HEK293 (cell line): ENCODE measurements at regions not wholly inside any gene's neighbourhood (a gene's known extent, or its start where the extent isn't known, plus 50 kb on each side); places are given as distances from the start of the nearest gene placed in this dataset.

Source experiments
- CTCF ChIA-PET: fragments of 350-600 bp; formaldehyde crosslinking; extraction: SDS; loops from one replicate; lab custom pipeline; 2021; ENCODE audit warnings: antibody characterized with exemption; lab: Yijun Ruan, JAX
- POLR2A ChIA-PET: fragments of 300-600 bp; formaldehyde crosslinking; extraction: SDS; loops from one replicate; lab custom pipeline; 2020; ENCODE audit warnings: antibody characterized with exemption, inconsistent platforms; lab: Yijun Ruan, JAX
- H3K27ac ChIP-seq: fragments of 200-500 bp; sonication (Bioruptor generic); 2 replicates; pipeline ENCODE4 v1.5.1; 2014; ENCODE audit warnings: low read depth, low read length, control low read depth, inconsistent platforms; ENCODE audit errors: extremely low read depth
- H3K36me3 ChIP-seq, 2 experiments: fragments of 200-500 bp in 1 of 2; sonication (Bioruptor generic) in 1 of 2; 1 replicate in 1 of 2; 2 replicates in 1 of 2; pipeline ENCODE4 v1.5.1; 2014 to 2017; ENCODE audit warnings: inconsistent platforms in 2 of 2, low read length in 2 of 2; ENCODE audit not compliant: control insufficient read depth in 2 of 2, insufficient read depth in 1 of 2
- H3K4me1 ChIP-seq: fragments of 200-500 bp; sonication (Bioruptor generic); 2 replicates; pipeline ENCODE4 v1.5.1; 2014; ENCODE audit warnings: mild to moderate bottlenecking, low read length, inconsistent platforms; ENCODE audit not compliant: control insufficient read depth, insufficient read depth
- H3K4me3 ChIP-seq: 2 replicates; pipeline ENCODE4 v1.5.1; 2011; ENCODE audit warnings: low read depth, mild to moderate bottlenecking, control low read depth, low read length, moderate library complexity
- H3K9me3 ChIP-seq: fragments of 200-500 bp; sonication (Bioruptor generic); 2 replicates; pipeline ENCODE4 v1.5.1; 2014; ENCODE audit warnings: low read depth, low read length, inconsistent platforms; ENCODE audit not compliant: control insufficient read depth, insufficient read depth
- KLF7 ChIP-seq: fragments of 450-650 bp; formaldehyde crosslinking; IDR thresholded peaks from 2 replicates; pipeline ENCODE4 v1.5.1; 2016; ENCODE audit warnings: missing biosample characterization, missing genetic modification characterization, borderline replicate concordance
- OSR2 ChIP-seq: fragments of 450-650 bp; formaldehyde crosslinking; IDR thresholded peaks from 2 replicates; pipeline ENCODE4 v1.5.1; 2016; ENCODE audit warnings: missing biosample characterization, missing genetic modification characterization
- ZBTB21 ChIP-seq: fragments of 450-650 bp; formaldehyde crosslinking; IDR thresholded peaks from 2 replicates; pipeline ENCODE4 v1.5.1; 2017; ENCODE audit warnings: missing biosample characterization, missing genetic modification characterization
- ZFP41 ChIP-seq: fragments of 450-650 bp; formaldehyde crosslinking; IDR thresholded peaks from 2 replicates; pipeline ENCODE4 v1.5.1; 2016; ENCODE audit warnings: missing biosample characterization, missing genetic modification characterization, borderline replicate concordance
- ZNF114 ChIP-seq: fragments of 450-650 bp; formaldehyde crosslinking; IDR thresholded peaks from 2 replicates; pipeline ENCODE4 v1.5.0; 2017; ENCODE audit warnings: missing biosample characterization, missing genetic modification characterization
- ZNF140 ChIP-seq: fragments of 450-650 bp; formaldehyde crosslinking; IDR thresholded peaks from 2 replicates; pipeline ENCODE4 v1.5.1; 2016; ENCODE audit warnings: missing biosample characterization, missing genetic modification characterization
- ZNF169 ChIP-seq: fragments of 450-650 bp; formaldehyde crosslinking; IDR thresholded peaks from 2 replicates; pipeline ENCODE4 v1.5.1; 2016; ENCODE audit warnings: missing biosample characterization, missing genetic modification characterization
- ZNF19 ChIP-seq: fragments of 450-650 bp; formaldehyde crosslinking; IDR thresholded peaks from 2 replicates; pipeline ENCODE4; 2016; ENCODE audit warnings: missing biosample characterization, missing genetic modification characterization, low read depth
- ZNF211 ChIP-seq: fragments of 450-650 bp; formaldehyde crosslinking; IDR thresholded peaks from 2 replicates; pipeline ENCODE4 v1.5.1; 2016; ENCODE audit warnings: low read depth, missing biosample characterization, missing genetic modification characterization
- ZNF223 ChIP-seq: fragments of 450-650 bp; formaldehyde crosslinking; IDR thresholded peaks from 2 replicates; pipeline ENCODE4 v1.5.1; 2016; ENCODE audit warnings: missing biosample characterization, missing genetic modification characterization
- ZNF274 ChIP-seq, 2 experiments: fragments of 200-500 bp in 1 of 2; fragments of 450-650 bp in 1 of 2; sonication (Bioruptor generic) in 1 of 2; formaldehyde crosslinking in 1 of 2; IDR thresholded peaks; 2 replicates each; pipeline versions ENCODE4 v1.5.1 to v1.6.1; 2014 to 2016; ENCODE audit warnings: borderline replicate concordance in 1 of 2, inconsistent platforms in 1 of 2, low read length in 1 of 2, missing biosample characterization in 1 of 2, missing genetic modification characterization in 1 of 2
- ZNF341 ChIP-seq: fragments of 450-650 bp; formaldehyde crosslinking; IDR thresholded peaks from 2 replicates; pipeline ENCODE4; 2016; ENCODE audit warnings: low read depth, missing biosample characterization, missing genetic modification characterization
- ZNF366 ChIP-seq: fragments of 450-650 bp; formaldehyde crosslinking; conservative IDR thresholded peaks from 2 replicates; pipeline ENCODE4 v1.5.1; 2016; ENCODE audit warnings: missing biosample characterization, missing genetic modification characterization
- ZNF600 ChIP-seq: fragments of 450-650 bp; formaldehyde crosslinking; IDR thresholded peaks from 2 replicates; pipeline ENCODE4 v1.5.1; 2016; ENCODE audit warnings: missing biosample characterization, missing genetic modification characterization
- ZNF623 ChIP-seq: fragments of 450-650 bp; formaldehyde crosslinking; IDR thresholded peaks from 2 replicates; pipeline ENCODE4 v1.5.1; 2016; ENCODE audit warnings: missing biosample characterization, missing genetic modification characterization
- ZNF664 ChIP-seq: fragments of 450-650 bp; formaldehyde crosslinking; IDR thresholded peaks from 2 replicates; pipeline ENCODE4 v1.5.1; 2016; ENCODE audit warnings: missing biosample characterization, missing genetic modification characterization
- TF ChIP-seq, protein P1 (sequence below): fragments of 450-650 bp; formaldehyde crosslinking; IDR thresholded peaks from 2 replicates; pipeline ENCODE4 v1.5.1; 2017; ENCODE audit warnings: missing biosample characterization, missing genetic modification characterization
- TF ChIP-seq, protein P2 (sequence below): fragments of 450-650 bp; formaldehyde crosslinking; IDR thresholded peaks from 2 replicates; pipeline ENCODE4 v1.5.1; 2016; ENCODE audit warnings: missing biosample characterization, missing genetic modification characterization
- TF ChIP-seq, protein P3 (sequence below): fragments of 450-650 bp; formaldehyde crosslinking; IDR thresholded peaks from 2 replicates; pipeline ENCODE4 v1.5.1; 2017; ENCODE audit warnings: missing biosample characterization, missing genetic modification characterization
- TF ChIP-seq, protein P4 (sequence below): fragments of 450-650 bp; formaldehyde crosslinking; IDR thresholded peaks from 2 replicates; pipeline ENCODE4 v1.5.1; 2016; ENCODE audit warnings: missing biosample characterization, missing genetic modification characterization
- TF ChIP-seq, protein P5 (sequence below): fragments of 450-650 bp; formaldehyde crosslinking; IDR thresholded peaks from 2 replicates; pipeline ENCODE4 v1.5.1; 2016; ENCODE audit warnings: missing biosample characterization, missing genetic modification characterization, borderline replicate concordance

DNA sequence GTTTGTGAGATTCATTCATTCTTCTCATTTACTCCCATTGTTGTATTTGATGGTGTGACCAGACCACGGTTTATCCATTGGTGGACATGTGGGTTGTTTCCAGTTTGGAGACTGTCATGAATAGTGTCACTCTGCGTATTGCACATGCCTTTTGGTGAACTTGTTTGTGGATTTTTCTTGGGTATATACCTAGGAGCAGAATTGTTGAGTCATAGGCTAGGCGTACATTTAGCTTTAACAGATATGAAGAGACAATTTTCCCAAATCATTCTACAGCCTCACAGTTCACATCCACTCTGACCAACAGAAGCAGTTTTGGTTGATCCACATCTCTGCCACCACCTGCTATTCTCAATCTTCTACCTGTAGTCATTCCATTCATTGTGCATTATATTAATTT is 66.0 kb upstream of the FAM20C start:
- no peak overlapping the region for H3K27ac ChIP-seq
- no peaks in the 10 kb centered on the region for H3K36me3 ChIP-seq
- ChIA-PET POLR2A (no interaction called here), CTCF (no interaction called here)
- H3K4me3 ChIP-seq, result no peak overlapping the region
- no peak for TF ChIP-seq ZNF211
- TF ChIP-seq ZNF140 (tag by site-specific recombination), result peak; percentile 86
- TF ChIP-seq OSR2 (tag by site-specific recombination), result no peak
- H3K4me1 ChIP-seq, result no peaks in the 10 kb centered on the region
- no peaks in the 10 kb centered on the region for H3K9me3 ChIP-seq

DNA sequence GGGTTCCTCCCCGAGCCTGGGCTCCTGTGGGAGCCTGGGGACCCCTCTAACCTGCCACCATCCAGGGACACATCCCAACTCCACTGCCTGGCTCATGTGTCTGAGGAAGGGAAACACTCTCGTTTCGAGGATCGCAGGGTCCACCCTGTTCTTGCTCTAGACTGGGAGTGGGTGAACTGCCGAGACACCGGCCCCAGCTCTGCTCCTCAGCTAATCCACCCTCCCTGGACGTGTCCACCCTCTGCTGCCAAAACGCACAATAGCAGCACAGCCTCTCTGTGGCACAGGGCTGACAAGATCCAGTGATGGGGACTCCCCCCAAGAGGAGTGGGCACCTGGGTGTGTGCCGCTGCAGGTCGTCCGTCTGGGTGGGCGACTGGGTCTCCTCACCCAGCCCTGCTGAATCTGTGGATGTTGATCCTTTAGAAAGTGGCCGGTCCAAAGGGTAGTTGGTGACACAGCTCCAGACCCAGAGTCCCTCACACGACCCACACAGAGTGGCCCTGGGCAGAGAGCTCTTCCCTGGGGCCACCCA is 65.2 kb upstream of the FAM20C start:
- TF ChIP-seq, protein P1, sequence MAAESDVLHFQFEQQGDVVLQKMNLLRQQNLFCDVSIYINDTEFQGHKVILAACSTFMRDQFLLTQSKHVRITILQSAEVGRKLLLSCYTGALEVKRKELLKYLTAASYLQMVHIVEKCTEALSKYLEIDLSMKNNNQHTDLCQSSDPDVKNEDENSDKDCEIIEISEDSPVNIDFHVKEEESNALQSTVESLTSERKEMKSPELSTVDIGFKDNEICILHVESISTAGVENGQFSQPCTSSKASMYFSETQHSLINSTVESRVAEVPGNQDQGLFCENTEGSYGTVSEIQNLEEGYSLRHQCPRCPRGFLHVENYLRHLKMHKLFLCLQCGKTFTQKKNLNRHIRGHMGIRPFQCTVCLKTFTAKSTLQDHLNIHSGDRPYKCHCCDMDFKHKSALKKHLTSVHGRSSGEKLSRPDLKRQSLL (tag by site-specific recombination), result no peak
- no peak for TF ChIP-seq ZFP41 (tag by site-specific recombination)
- TF ChIP-seq ZNF600 (tag by site-specific recombination), result no peak
- TF ChIP-seq ZNF274 (IDR thresholded peaks at IDR 0.05; ENCODE audit: low read length), result no peak
- TF ChIP-seq ZNF274 (tag by site-specific recombination; IDR thresholded peaks at IDR 0.05; ENCODE audit: borderline replicate concordance), result no peak
- no peak for TF ChIP-seq ZNF19
- TF ChIP-seq, protein P2, sequence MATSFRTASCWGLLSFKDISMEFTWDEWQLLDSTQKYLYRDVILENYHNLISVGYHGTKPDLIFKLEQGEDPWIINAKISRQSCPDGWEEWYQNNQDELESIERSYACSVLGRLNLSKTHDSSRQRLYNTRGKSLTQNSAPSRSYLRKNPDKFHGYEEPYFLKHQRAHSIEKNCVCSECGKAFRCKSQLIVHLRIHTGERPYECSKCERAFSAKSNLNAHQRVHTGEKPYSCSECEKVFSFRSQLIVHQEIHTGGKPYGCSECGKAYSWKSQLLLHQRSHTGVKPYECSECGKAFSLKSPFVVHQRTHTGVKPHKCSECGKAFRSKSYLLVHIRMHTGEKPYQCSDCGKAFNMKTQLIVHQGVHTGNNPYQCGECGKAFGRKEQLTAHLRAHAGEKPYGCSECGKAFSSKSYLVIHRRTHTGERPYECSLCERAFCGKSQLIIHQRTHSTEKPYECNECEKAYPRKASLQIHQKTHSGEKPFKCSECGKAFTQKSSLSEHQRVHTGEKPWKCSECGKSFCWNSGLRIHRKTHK (tag by site-specific recombination), result no peak
- TF ChIP-seq, protein P3, sequence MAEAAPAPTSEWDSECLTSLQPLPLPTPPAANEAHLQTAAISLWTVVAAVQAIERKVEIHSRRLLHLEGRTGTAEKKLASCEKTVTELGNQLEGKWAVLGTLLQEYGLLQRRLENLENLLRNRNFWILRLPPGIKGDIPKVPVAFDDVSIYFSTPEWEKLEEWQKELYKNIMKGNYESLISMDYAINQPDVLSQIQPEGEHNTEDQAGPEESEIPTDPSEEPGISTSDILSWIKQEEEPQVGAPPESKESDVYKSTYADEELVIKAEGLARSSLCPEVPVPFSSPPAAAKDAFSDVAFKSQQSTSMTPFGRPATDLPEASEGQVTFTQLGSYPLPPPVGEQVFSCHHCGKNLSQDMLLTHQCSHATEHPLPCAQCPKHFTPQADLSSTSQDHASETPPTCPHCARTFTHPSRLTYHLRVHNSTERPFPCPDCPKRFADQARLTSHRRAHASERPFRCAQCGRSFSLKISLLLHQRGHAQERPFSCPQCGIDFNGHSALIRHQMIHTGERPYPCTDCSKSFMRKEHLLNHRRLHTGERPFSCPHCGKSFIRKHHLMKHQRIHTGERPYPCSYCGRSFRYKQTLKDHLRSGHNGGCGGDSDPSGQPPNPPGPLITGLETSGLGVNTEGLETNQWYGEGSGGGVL (tag by site-specific recombination), result no peak
- no peak for TF ChIP-seq ZBTB21 (tag by site-specific recombination)
- TF ChIP-seq, protein P4, sequence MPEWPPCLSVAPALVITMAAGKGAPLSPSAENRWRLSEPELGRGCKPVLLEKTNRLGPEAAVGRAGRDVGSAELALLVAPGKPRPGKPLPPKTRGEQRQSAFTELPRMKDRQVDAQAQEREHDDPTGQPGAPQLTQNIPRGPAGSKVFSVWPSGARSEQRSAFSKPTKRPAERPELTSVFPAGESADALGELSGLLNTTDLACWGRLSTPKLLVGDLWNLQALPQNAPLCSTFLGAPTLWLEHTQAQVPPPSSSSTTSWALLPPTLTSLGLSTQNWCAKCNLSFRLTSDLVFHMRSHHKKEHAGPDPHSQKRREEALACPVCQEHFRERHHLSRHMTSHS (tag by site-specific recombination), result no peak
- H3K36me3 ChIP-seq, result no peaks in the 10 kb centered on the region
- H3K9me3 ChIP-seq, result no peaks in the 10 kb centered on the region
- no peak overlapping the region for H3K27ac ChIP-seq
- CTCF ChIA-PET, result no interaction called here
- POLR2A ChIA-PET, result no interaction called here
- no peak overlapping the region for H3K4me3 ChIP-seq
- no peaks in the 10 kb centered on the region for H3K4me1 ChIP-seq

DNA sequence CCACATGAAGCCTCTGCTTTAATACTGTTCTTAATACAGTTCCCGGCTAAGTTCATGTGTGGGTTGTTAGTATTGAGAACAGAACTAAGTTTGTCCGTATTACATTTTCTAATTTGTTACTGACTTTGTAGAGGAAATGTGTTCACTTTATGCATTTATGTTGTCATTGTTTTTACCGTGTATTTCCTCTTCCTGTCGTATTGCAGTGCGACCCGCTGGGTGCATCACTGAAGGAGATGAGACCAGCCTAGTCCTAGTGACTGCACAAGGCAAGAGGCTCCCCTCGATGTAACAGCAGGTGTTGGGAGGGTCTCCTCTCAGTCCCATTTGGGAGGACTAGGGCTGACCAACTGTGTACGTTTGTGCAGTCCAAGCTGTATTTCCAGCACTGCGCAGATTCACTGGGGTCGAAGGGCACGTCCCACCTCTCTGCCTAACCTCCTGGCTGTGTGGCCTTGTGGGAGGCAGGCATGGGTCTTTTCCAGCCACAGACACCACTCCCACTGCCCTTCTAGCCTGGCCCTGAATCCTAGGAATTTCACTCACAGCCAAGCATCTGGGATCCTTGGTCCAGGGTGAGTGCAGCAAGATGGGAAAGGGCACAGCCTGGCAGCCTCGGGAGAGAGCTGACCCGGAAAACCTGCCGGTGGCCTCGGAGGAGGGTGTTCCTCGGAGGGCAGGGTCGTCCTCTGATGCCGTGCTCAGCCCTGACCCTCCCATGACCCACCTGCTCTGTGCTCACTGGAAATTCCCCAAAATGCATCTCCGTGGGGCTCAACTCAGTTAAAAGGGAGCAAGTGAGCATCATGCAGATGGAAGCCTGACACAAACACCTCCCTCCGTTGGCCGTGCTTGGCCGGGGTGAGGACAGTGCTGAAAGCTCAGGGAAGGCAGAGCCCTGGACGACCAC is 63.9 kb upstream of the FAM20C start:
- TF ChIP-seq ZNF223 (tag by site-specific recombination) (no peak), ZNF366 (tag by site-specific recombination) (no peak), ZNF169 (tag by site-specific recombination) (no peak), KLF7 (no peak), ZNF623 (tag by site-specific recombination) (no peak), ZNF114 (tag by site-specific recombination) (no peak), ZNF341 (no peak), ZNF664 (no peak), ZNF274 (IDR thresholded peaks at IDR 0.05; ENCODE audit: low read length) (no peak), ZNF274 (tag by site-specific recombination; IDR thresholded peaks at IDR 0.05; ENCODE audit: borderline replicate concordance) (no peak)
- TF ChIP-seq, protein P5, sequence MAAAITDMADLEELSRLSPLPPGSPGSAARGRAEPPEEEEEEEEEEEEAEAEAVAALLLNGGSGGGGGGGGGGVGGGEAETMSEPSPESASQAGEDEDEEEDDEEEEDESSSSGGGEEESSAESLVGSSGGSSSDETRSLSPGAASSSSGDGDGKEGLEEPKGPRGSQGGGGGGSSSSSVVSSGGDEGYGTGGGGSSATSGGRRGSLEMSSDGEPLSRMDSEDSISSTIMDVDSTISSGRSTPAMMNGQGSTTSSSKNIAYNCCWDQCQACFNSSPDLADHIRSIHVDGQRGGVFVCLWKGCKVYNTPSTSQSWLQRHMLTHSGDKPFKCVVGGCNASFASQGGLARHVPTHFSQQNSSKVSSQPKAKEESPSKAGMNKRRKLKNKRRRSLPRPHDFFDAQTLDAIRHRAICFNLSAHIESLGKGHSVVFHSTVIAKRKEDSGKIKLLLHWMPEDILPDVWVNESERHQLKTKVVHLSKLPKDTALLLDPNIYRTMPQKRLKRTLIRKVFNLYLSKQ (tag by site-specific recombination), result no peak
- Histone ChIP-seq H3K4me1 (no peaks in the 10 kb centered on the region), H3K36me3 (no peaks in the 10 kb centered on the region), H3K9me3 (no peaks in the 10 kb centered on the region), H3K27ac (no peak overlapping the region), H3K4me3 (no peak overlapping the region)
- POLR2A ChIA-PET, result no interaction called here
- CTCF ChIA-PET, result no interaction called here
